GM21423 (cell line): ENCODE measurements at regions not wholly inside any gene's neighbourhood (a gene's known extent, or its start where the extent isn't known, plus 50 kb on each side); places are given as distances from the start of the nearest gene placed in this dataset.
"Not testable (repeated sequence)": the region's sequence is repeated elsewhere in the genome, so short reads cannot be mapped to it uniquely, and the experiment has no call there.

ENCODE experiments used
- ATAC-seq: cut with Tn5 transposase; IDR thresholded peaks from one replicate; pipeline ENCODE4 v1.9.1; 2021; ENCODE audit warnings: mild to moderate bottlenecking, moderate library complexity; ENCODE audit not compliant: unreplicated experiment

GRCh38 chr10:109664554-109664953 is 258.8 kb downstream of the XPNPEP1 start:
- ATAC-seq: no peak

GRCh38 chr10:109663122-109663521 is 260.2 kb downstream of the XPNPEP1 start:
- ATAC-seq: no peak

GRCh38 chr10:109652612-109653011 is 270.7 kb downstream of the XPNPEP1 start:
- ATAC-seq: not testable (repeated sequence)

GRCh38 chr10:109650228-109650627 is 273.1 kb downstream of the XPNPEP1 start:
- ATAC-seq: no peak

GRCh38 chr10:109647627-109648026 is 275.7 kb downstream of the XPNPEP1 start:
- no peak for ATAC-seq

- ATAC-seq: no peak
Observed at GRCh38 chr10:109633846-109634245, 289.5 kb downstream of the XPNPEP1 start.

GRCh38 chr10:109633017-109633416 is 290.3 kb downstream of the XPNPEP1 start:
- ATAC-seq: not testable (repeated sequence)

GRCh38 chr10:109624939-109625338 is 298.4 kb downstream of the XPNPEP1 start:
- ATAC-seq: no peak

- ATAC-seq: no peak
Observed at GRCh38 chr10:109622566-109622965, 300.7 kb downstream of the XPNPEP1 start.

GRCh38 chr10:109620396-109620795 is 302.9 kb downstream of the XPNPEP1 start:
- ATAC-seq: no peak

- no peak for ATAC-seq
Observed at GRCh38 chr10:109619914-109620313, 303.4 kb downstream of the XPNPEP1 start.

- no peak for ATAC-seq
Observed at GRCh38 chr10:109618748-109619147, 304.6 kb downstream of the XPNPEP1 start.

- no peak for ATAC-seq
Observed at GRCh38 chr10:109618301-109618700, 305.0 kb downstream of the XPNPEP1 start.

- no peak for ATAC-seq
Observed at GRCh38 chr10:109616359-109616980, 306.8 kb downstream of the XPNPEP1 start.

- ATAC-seq: not testable (repeated sequence)
Observed at GRCh38 chr10:109595356-109595755, 328.0 kb downstream of the XPNPEP1 start.

- no peak for ATAC-seq
Observed at GRCh38 chr10:109593682-109594081, 329.6 kb downstream of the XPNPEP1 start.

GRCh38 chr10:109592391-109592790 is 330.9 kb downstream of the XPNPEP1 start:
- ATAC-seq: no peak

GRCh38 chr10:109591601-109592000 is 331.7 kb downstream of the XPNPEP1 start:
- ATAC-seq: no peak

- ATAC-seq: no peak
Observed at GRCh38 chr10:109588259-109588658, 335.1 kb downstream of the XPNPEP1 start.

- ATAC-seq: no peak
Observed at GRCh38 chr10:109587366-109587765, 335.9 kb downstream of the XPNPEP1 start.

- no peak for ATAC-seq
Observed at GRCh38 chr10:109556399-109556798, 366.9 kb downstream of the XPNPEP1 start.

GRCh38 chr10:109542050-109542603 is 381.2 kb downstream of the XPNPEP1 start:
- ATAC-seq: not testable (repeated sequence)

GRCh38 chr10:109534193-109534592 is 389.1 kb downstream of the XPNPEP1 start:
- ATAC-seq: no peak
